Fibroblast of gingiva (primary cell): ENCODE measurements at regions not wholly inside any gene's neighbourhood (a gene's known extent, or its start where the extent isn't known, plus 50 kb on each side); places are given as distances from the start of the nearest gene placed in this dataset.
"Not testable (repeated sequence)": the region's sequence is repeated elsewhere in the genome, so short reads cannot be mapped to it uniquely, and the experiment has no call there.

Source experiments
- DNase-seq: peaks from one replicate; pipeline ENCODE4 v3.0.0-alpha.2; 2011; ENCODE audit warnings: low read depth

- DNase-seq: no peak
Measured at GRCh38 chr3:104004956-104005355, 1361.8 kb upstream of the ALCAM start.

- DNase-seq: no peak
Measured at GRCh38 chr3:104005815-104006214, 1360.9 kb upstream of the ALCAM start.

- DNase-seq: no peak
Measured at GRCh38 chr3:104018541-104018940, 1348.2 kb upstream of the ALCAM start.

- DNase-seq: no peak
Measured at GRCh38 chr3:104031598-104031997, 1335.1 kb upstream of the ALCAM start.

GRCh38 chr3:104032283-104032682 lies 1334.4 kb upstream of the ALCAM start:
- no peak for DNase-seq

- no peak for DNase-seq
Measured at GRCh38 chr3:104040896-104041295, 1325.8 kb upstream of the ALCAM start.

GRCh38 chr3:104043001-104043543 lies 1323.6 kb upstream of the ALCAM start:
- DNase-seq: not testable (repeated sequence)

- DNase-seq: no peak
Measured at GRCh38 chr3:104044002-104044401, 1322.7 kb upstream of the ALCAM start.

GRCh38 chr3:104066658-104067057 lies 1300.1 kb upstream of the ALCAM start:
- DNase-seq: no peak

- no peak for DNase-seq
Measured at GRCh38 chr3:104069114-104069513, 1297.6 kb upstream of the ALCAM start.

- no peak for DNase-seq
Measured at GRCh38 chr3:104070906-104071305, 1295.8 kb upstream of the ALCAM start.

- DNase-seq: no peak
Measured at GRCh38 chr3:104080088-104080626, 1286.6 kb upstream of the ALCAM start.

GRCh38 chr3:104088738-104089137 lies 1278.0 kb upstream of the ALCAM start:
- DNase-seq: no peak

- not testable (repeated sequence) for DNase-seq
Measured at GRCh38 chr3:104089987-104090386, 1276.7 kb upstream of the ALCAM start.

GRCh38 chr3:104101736-104102135 lies 1265.0 kb upstream of the ALCAM start:
- no peak for DNase-seq

GRCh38 chr3:104102386-104102785 lies 1264.3 kb upstream of the ALCAM start:
- peak; percentile 25 for DNase-seq

- no peak for DNase-seq
Measured at GRCh38 chr3:104106276-104106675, 1260.4 kb upstream of the ALCAM start.

GRCh38 chr3:104108522-104108921 lies 1258.2 kb upstream of the ALCAM start:
- no peak for DNase-seq

GRCh38 chr3:104126463-104126862 lies 1240.2 kb upstream of the ALCAM start:
- no peak for DNase-seq

GRCh38 chr3:104126864-104127553 lies 1239.7 kb upstream of the ALCAM start:
- DNase-seq: no peak

GRCh38 chr3:104127830-104128229 lies 1238.9 kb upstream of the ALCAM start:
- DNase-seq: no peak

- DNase-seq: no peak
Measured at GRCh38 chr3:104132566-104133403, 1233.9 kb upstream of the ALCAM start.

- DNase-seq: no peak
Measured at GRCh38 chr3:104133630-104134029, 1233.1 kb upstream of the ALCAM start.
